ENCODE measurements at regions not wholly inside any gene's neighbourhood (a gene's known extent, or its start where the extent isn't known, plus 50 kb on each side); places are given as distances from the start of the nearest gene placed in this dataset.

GRCh38 chr19:31502536-31503170 is 153.4 kb upstream of the TSHZ3 start:
- TF ChIP-seq POLR2A (IDR thresholded peaks at IDR 0.05): no peak
- TF ChIP-seq EP300 (IDR thresholded peaks at IDR 0.05; ENCODE audit: low read depth): no peak
- TF ChIP-seq CTCF (IDR thresholded peaks at IDR 0.05): no peak
- no peak for TF ChIP-seq POLR2AphosphoS5 (IDR thresholded peaks at IDR 0.05)

All from transverse colon (tissue), 4 donors.